NCI-H2107 (cell line): ENCODE measurements at regions not wholly inside any gene's neighbourhood (a gene's known extent, or its start where the extent isn't known, plus 50 kb on each side); places are given as distances from the start of the nearest gene placed in this dataset.

Experiments
- DNase-seq: peaks from one replicate; lab custom pipeline; 2025; lab: John Stamatoyannopoulos, UW

GRCh38 chr14:101370593-101371569 is 190.4 kb upstream of the DIO3 start:
- no peak for DNase-seq

- no peak for DNase-seq
Measured at GRCh38 chr14:101371799-101372793, 189.2 kb upstream of the DIO3 start.

DNA sequence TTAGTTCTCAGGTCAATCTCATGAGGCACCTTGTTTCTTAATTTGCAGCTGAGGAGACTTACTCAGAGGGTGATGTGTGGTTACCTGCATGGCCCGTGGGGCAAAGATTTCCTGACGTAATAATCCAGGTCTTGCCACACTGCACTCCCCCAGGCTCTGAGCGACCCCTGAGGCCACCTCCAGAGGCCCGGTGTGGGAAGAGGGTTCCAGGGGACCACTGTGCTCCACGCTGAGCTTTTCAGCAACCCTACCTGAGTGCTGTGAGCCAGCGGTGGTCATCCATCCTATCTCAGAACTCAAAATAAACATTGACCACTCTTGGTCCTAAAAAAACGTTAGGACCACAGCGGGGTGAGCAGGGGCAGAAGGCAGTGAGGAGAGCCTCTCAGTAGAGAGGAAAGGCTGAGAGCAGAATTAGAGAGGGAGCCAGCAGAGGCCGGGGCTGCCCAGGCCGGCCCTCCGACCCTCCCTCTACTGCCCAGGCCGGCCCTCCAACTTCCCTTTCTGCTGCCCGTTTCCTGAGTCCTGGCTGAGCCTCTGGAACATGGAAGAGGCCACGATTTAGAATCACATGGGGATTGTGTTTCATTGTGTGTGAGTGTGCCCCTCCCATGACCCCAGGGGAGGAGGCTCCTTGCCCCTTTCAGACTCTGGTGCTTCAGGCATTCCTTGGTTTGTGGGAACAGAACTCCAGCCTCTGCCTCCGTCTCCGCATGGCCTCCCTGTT is 188.2 kb upstream of the DIO3 start:
- DNase-seq, result no peak

DNA sequence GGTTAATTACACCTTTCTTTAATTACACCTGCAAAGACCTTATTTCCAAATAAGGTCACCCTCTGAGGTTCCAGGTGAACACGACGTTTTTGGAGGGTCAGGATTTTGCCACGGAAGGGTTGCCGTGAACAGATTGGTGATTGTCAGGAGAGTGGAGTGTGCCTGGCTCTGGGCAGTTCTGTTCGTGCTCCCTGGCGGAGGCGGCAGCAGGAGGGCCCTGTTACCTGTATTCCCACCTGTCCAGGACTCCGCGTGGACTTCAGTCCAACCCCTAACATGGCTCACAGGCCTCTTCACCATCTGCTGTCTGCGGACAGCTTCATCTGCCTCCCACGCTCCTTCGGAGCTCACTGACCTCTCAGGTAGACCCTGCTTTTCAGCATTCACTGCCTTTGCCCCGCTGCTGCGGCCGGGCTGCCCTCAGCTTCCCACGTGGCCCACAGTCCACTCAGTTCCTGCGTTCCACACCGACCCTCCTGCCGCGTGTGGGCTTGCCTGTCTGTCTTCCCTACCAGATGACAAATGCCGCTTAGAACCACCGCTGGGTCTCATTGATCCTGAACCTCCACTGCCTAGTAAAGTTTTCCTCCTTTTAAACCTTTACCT is 187.5 kb upstream of the DIO3 start:
- no peak for DNase-seq

- DNase-seq, result no peak
Measured at GRCh38 chr14:101374373-101375338, 186.6 kb upstream of the DIO3 start.

- no peak for DNase-seq
Measured at GRCh38 chr14:101377069-101377468, 184.2 kb upstream of the DIO3 start.

DNA sequence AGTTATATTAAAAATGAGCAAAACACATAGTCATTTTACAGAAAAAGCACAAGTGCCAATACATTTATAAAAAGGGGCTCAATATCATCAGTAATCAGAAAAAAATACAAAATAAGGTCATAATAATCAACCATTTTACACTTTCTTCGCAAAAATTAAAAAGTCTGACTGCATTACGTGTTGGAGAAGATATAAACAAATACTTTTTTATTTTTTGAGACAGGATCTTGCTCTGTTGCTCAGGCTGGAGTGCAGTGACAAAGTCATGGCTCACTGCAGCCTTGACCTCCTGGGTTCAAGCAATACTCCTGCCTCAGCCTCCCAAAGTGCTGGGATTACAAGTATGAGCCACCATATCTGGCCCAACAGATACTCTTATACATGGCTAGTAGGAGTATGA is 181.5 kb upstream of the DIO3 start:
- no peak for DNase-seq

DNA sequence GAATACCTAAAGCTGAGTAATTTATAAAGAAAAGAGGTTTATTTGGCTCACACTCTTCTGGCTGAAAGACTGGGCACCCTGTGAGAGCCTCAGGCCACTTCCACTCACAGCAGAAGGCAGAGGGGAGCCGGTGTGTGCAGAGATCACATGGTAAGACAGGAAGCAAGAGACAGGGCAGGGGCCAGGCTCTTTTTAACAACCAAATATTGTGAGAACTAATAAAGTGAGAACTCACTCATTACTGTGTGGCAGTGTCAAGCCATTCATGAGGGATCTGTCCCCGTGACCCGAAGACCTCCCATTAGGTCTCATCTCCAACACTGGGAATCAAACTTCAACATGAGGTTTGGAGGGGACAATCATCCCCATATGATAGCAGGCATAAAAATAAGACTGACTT is 180.8 kb upstream of the DIO3 start:
- no peak for DNase-seq

GRCh38 chr14:101380940-101381339 is 180.4 kb upstream of the DIO3 start:
- DNase-seq, result no peak

GRCh38 chr14:101383737-101384338 is 177.5 kb upstream of the DIO3 start:
- no peak for DNase-seq

GRCh38 chr14:101394374-101394773 is 166.9 kb upstream of the DIO3 start:
- DNase-seq, result no peak

- DNase-seq, result no peak
Measured at GRCh38 chr14:101395779-101396178, 165.5 kb upstream of the DIO3 start.

DNA sequence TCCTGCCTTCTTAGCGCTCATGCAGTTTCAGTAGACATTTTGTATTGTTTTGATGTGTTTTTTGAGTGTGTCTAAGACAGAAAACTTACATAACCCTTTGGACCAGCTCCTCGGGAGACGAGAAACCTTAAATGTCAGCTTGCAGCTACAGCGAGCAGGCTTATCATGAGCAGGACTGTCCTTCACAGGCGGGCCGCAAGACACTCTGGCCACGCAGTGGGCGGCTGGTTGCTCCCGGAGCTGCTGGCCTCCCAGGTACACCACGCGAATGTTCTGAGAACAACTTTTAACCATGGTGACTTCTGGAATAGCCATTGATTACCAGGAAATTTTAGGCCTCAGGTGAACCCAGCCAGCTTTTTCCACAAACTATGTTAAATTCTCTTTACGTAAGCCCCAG is 164.1 kb upstream of the DIO3 start:
- DNase-seq, result no peak

DNA sequence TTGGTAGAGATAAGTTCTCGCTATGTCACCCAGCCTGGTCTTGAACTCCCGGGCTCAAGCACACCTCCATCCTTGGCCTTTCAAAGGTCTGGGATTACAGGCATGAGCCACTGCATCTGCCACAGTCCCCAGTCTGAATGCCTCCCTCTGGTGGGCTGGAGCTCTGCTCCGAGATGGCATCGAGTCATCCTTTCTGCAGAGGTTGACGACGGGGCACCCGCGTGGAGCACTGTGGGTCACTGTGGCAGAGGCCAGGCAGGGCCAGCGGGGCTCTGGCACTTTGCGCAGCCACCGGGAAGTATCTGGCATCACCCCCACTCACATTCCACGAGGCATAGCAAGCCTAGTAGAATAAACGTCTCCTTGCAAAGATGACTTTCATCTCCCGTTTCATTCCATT is 163.3 kb upstream of the DIO3 start:
- no peak for DNase-seq

DNA sequence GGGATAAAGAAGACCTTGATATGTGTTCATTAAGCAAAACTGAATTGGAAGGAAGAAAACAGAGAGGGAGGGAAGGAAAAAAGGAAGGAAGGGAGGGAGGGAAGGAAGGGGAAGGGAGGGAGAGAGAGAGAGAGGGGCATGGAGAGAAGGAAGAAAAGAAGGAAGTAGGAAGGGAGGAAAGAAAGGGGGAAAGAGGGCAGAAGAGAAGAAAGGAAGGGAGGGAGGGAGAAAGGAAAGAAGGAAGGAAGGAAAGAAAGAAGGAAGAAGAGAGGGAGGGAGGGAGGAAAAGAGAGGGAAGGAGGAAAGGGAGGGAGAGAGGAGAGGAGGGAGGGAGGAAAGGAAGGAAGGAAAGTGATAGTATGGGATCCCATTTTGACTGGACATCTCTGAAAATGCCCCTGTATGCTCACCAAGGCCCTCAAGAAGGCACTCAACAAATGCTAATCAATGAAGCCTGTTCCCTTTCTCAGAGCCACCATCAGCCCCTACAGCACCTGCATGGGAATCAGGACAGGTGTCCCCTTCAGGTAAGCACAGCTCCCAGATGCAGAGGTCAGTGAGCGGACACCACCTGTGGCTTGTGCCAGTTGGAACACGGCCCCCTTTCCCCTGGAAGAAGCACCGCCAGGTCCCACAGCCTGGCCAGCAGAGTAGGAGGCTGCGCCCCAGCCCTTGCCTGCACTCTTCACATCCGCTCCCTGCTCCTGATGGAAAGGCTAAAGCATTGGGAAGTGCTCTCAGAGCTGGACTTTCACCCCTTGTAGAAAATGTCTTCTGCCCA is 161.4 kb upstream of the DIO3 start:
- no peak for DNase-seq

GRCh38 chr14:101400830-101401229 is 160.5 kb upstream of the DIO3 start:
- DNase-seq, result no peak

GRCh38 chr14:101402936-101403660 is 158.2 kb upstream of the DIO3 start:
- no peak for DNase-seq

GRCh38 chr14:101404426-101405170 is 156.7 kb upstream of the DIO3 start:
- no peak for DNase-seq
